Testis (tissue), 2 donors: ENCODE measurements at regions not wholly inside any gene's neighbourhood (a gene's known extent, or its start where the extent isn't known, plus 50 kb on each side); places are given as distances from the start of the nearest gene placed in this dataset.

Experiments used
- POLR2A ChIP-seq: fragments of 450-650 bp; IDR thresholded peaks from one replicate; pipeline ENCODE4 v1.6.1; 2017; ENCODE audit warnings: antibody characterized with exemption, mild to moderate bottlenecking, moderate library complexity
- TF ChIP-seq, protein P1 (sequence below), 3 experiments: fragments of 450-650 bp in 2 of 3; fragments of 200-600 bp in 1 of 3; sonication (generic) in 1 of 3; IDR thresholded peaks; one replicate each; pipeline ENCODE4 v1.5.1; 2016 to 2019; ENCODE audit warnings: antibody characterized with exemption in 3 of 3, mild to moderate bottlenecking in 2 of 3, moderate library complexity in 1 of 3

DNA sequence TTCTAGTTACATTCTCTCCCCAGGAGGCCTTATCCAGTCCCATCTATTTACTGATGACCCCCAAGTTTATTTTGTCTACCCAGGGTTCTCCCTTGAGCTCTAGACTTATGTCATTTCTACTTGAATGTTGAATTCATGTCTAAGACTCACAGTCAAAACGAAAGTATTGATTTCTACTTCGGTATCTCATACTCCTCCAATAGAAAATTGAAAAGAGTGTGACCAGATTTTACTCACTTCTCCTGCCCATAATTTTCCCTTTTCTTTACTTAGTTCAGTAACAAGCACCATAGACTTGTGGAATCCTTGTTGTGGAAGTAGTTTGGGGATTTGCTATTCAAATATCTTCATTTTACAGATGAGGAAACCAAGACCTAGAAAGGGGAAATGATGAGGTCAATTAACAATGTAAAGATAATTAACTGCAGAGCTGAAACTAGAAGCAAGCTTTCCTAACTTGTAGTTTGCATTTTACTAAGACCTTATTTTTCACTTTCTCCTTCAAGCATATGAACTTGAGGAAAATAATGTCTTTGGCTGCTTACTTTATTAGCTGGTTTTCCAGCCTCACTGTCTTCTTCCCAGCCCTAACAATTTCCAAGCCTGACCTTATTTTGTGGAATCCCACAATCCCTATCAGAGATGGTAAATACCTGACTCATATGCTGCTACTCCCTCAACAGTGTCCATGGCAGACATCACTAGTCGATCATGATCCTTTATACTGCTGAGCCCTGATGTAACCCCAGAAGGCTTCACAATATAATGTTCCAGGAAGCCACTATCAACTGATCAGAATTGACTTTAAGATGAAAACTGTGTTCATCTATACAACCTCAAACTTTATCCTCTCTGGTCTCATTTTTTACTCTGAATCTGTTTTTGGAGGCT is 123.9 kb upstream of the AGBL1 start:
- TF ChIP-seq, protein P1, sequence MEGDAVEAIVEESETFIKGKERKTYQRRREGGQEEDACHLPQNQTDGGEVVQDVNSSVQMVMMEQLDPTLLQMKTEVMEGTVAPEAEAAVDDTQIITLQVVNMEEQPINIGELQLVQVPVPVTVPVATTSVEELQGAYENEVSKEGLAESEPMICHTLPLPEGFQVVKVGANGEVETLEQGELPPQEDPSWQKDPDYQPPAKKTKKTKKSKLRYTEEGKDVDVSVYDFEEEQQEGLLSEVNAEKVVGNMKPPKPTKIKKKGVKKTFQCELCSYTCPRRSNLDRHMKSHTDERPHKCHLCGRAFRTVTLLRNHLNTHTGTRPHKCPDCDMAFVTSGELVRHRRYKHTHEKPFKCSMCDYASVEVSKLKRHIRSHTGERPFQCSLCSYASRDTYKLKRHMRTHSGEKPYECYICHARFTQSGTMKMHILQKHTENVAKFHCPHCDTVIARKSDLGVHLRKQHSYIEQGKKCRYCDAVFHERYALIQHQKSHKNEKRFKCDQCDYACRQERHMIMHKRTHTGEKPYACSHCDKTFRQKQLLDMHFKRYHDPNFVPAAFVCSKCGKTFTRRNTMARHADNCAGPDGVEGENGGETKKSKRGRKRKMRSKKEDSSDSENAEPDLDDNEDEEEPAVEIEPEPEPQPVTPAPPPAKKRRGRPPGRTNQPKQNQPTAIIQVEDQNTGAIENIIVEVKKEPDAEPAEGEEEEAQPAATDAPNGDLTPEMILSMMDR (IDR thresholded peaks at IDR 0.05): no peak
- TF ChIP-seq POLR2A: no peak
